HEK293 (cell line): ENCODE measurements at regions not wholly inside any gene's neighbourhood (a gene's known extent, or its start where the extent isn't known, plus 50 kb on each side); places are given as distances from the start of the nearest gene placed in this dataset.

ENCODE experiments used
- CTCF ChIA-PET: fragments of 350-600 bp; formaldehyde crosslinking; extraction: SDS; loops from one replicate; lab custom pipeline; 2021; ENCODE audit warnings: antibody characterized with exemption; lab: Yijun Ruan, JAX
- POLR2A ChIA-PET: fragments of 300-600 bp; formaldehyde crosslinking; extraction: SDS; loops from one replicate; lab custom pipeline; 2020; ENCODE audit warnings: antibody characterized with exemption, inconsistent platforms; lab: Yijun Ruan, JAX
- H3K27ac ChIP-seq: fragments of 200-500 bp; sonication (Bioruptor generic); 2 replicates; pipeline ENCODE4 v1.5.1; 2014; ENCODE audit warnings: low read depth, low read length, control low read depth, inconsistent platforms; ENCODE audit errors: extremely low read depth
- H3K36me3 ChIP-seq, 2 experiments: fragments of 200-500 bp in 1 of 2; sonication (Bioruptor generic) in 1 of 2; 1 replicate in 1 of 2; 2 replicates in 1 of 2; pipeline ENCODE4 v1.5.1; 2014 to 2017; ENCODE audit warnings: inconsistent platforms in 2 of 2, low read length in 2 of 2; ENCODE audit not compliant: control insufficient read depth in 2 of 2, insufficient read depth in 1 of 2
- H3K4me1 ChIP-seq: fragments of 200-500 bp; sonication (Bioruptor generic); 2 replicates; pipeline ENCODE4 v1.5.1; 2014; ENCODE audit warnings: mild to moderate bottlenecking, low read length, inconsistent platforms; ENCODE audit not compliant: control insufficient read depth, insufficient read depth
- H3K4me3 ChIP-seq: 2 replicates; pipeline ENCODE4 v1.5.1; 2011; ENCODE audit warnings: low read depth, mild to moderate bottlenecking, control low read depth, low read length, moderate library complexity
- H3K9me3 ChIP-seq: fragments of 200-500 bp; sonication (Bioruptor generic); 2 replicates; pipeline ENCODE4 v1.5.1; 2014; ENCODE audit warnings: low read depth, low read length, inconsistent platforms; ENCODE audit not compliant: control insufficient read depth, insufficient read depth
- FEZF1 ChIP-seq: fragments of 450-650 bp; formaldehyde crosslinking; IDR thresholded peaks from 2 replicates; pipeline ENCODE4 v1.5.1; 2016; ENCODE audit warnings: missing biosample characterization, missing genetic modification characterization
- GLI2 ChIP-seq: fragments of 450-650 bp; formaldehyde crosslinking; IDR thresholded peaks from 2 replicates; pipeline ENCODE4; 2017; ENCODE audit warnings: missing biosample characterization, missing genetic modification characterization, low read depth, borderline replicate concordance
- KLF16 ChIP-seq: fragments of 450-650 bp; formaldehyde crosslinking; IDR thresholded peaks from 2 replicates; pipeline ENCODE4 v1.5.1; 2017; ENCODE audit warnings: missing biosample characterization, missing genetic modification characterization
- PRDM2 ChIP-seq: fragments of 450-650 bp; formaldehyde crosslinking; IDR thresholded peaks from 2 replicates; pipeline ENCODE4 v1.5.1; 2016; ENCODE audit warnings: missing biosample characterization, missing genetic modification characterization, borderline replicate concordance
- RBAK ChIP-seq: fragments of 450-650 bp; formaldehyde crosslinking; IDR thresholded peaks from 2 replicates; pipeline ENCODE4 v1.5.1; 2016; ENCODE audit warnings: missing biosample characterization, missing genetic modification characterization
- REPIN1 ChIP-seq: fragments of 450-650 bp; formaldehyde crosslinking; IDR thresholded peaks from 2 replicates; pipeline ENCODE4 v1.5.1; 2017; ENCODE audit warnings: missing biosample characterization, missing genetic modification characterization, low read depth
- WT1 ChIP-seq: fragments of 450-650 bp; formaldehyde crosslinking; IDR thresholded peaks from 2 replicates; pipeline ENCODE4 v1.5.1; 2016; ENCODE audit warnings: missing biosample characterization, missing genetic modification characterization
- ZBTB21 ChIP-seq: fragments of 450-650 bp; formaldehyde crosslinking; IDR thresholded peaks from 2 replicates; pipeline ENCODE4 v1.5.1; 2017; ENCODE audit warnings: missing biosample characterization, missing genetic modification characterization
- ZFP3 ChIP-seq: fragments of 450-650 bp; formaldehyde crosslinking; IDR thresholded peaks from 2 replicates; pipeline ENCODE4 v1.5.1; 2016; ENCODE audit warnings: low read depth, missing biosample characterization, missing genetic modification characterization
- ZFP37 ChIP-seq: fragments of 450-650 bp; formaldehyde crosslinking; IDR thresholded peaks from 2 replicates; pipeline ENCODE4 v1.5.1; 2016; ENCODE audit warnings: missing biosample characterization, missing genetic modification characterization
- ZNF138 ChIP-seq: fragments of 450-650 bp; formaldehyde crosslinking; IDR thresholded peaks from 2 replicates; pipeline ENCODE4 v1.5.1; 2016; ENCODE audit warnings: missing biosample characterization, missing genetic modification characterization, borderline replicate concordance
- ZNF148 ChIP-seq: fragments of 450-650 bp; formaldehyde crosslinking; IDR thresholded peaks from 2 replicates; pipeline ENCODE4 v1.5.0; 2017; ENCODE audit warnings: missing biosample characterization, missing genetic modification characterization, borderline replicate concordance
- ZNF169 ChIP-seq: fragments of 450-650 bp; formaldehyde crosslinking; IDR thresholded peaks from 2 replicates; pipeline ENCODE4 v1.5.1; 2016; ENCODE audit warnings: missing biosample characterization, missing genetic modification characterization
- ZNF341 ChIP-seq: fragments of 450-650 bp; formaldehyde crosslinking; IDR thresholded peaks from 2 replicates; pipeline ENCODE4; 2016; ENCODE audit warnings: low read depth, missing biosample characterization, missing genetic modification characterization
- ZNF354C ChIP-seq: fragments of 450-650 bp; formaldehyde crosslinking; IDR thresholded peaks from 2 replicates; pipeline ENCODE4 v1.5.1; 2016; ENCODE audit warnings: missing biosample characterization, missing genetic modification characterization, low read depth, borderline replicate concordance
- ZNF366 ChIP-seq: fragments of 450-650 bp; formaldehyde crosslinking; conservative IDR thresholded peaks from 2 replicates; pipeline ENCODE4 v1.5.1; 2016; ENCODE audit warnings: missing biosample characterization, missing genetic modification characterization
- ZNF488 ChIP-seq: fragments of 450-650 bp; formaldehyde crosslinking; IDR thresholded peaks from 2 replicates; pipeline ENCODE4 v1.5.1; 2016; ENCODE audit warnings: missing biosample characterization, missing genetic modification characterization
- ZNF639 ChIP-seq: fragments of 450-650 bp; formaldehyde crosslinking; IDR thresholded peaks from 2 replicates; pipeline ENCODE4 v1.5.1; 2016; ENCODE audit warnings: missing biosample characterization, missing genetic modification characterization
- ZNF692 ChIP-seq: fragments of 450-650 bp; formaldehyde crosslinking; IDR thresholded peaks from 2 replicates; pipeline ENCODE4 v1.5.1; 2016; ENCODE audit warnings: missing biosample characterization, missing genetic modification characterization
- ZXDB ChIP-seq: fragments of 450-650 bp; formaldehyde crosslinking; IDR thresholded peaks from 2 replicates; pipeline ENCODE4 v1.5.1; 2016; ENCODE audit warnings: missing biosample characterization, missing genetic modification characterization

- Histone ChIP-seq H3K9me3 (no peaks in the 10 kb centered on the region), H3K27ac (no peak overlapping the region), H3K4me1 (0 out of 2 replicates have a peak, but pooled peaks cover 3% of the 10 kb centered on the region), H3K36me3 (no peaks in the 10 kb centered on the region), H3K4me3 (no peak overlapping the region)
- CTCF ChIA-PET = interaction anchor here (0.6 to 13.3 kb wide), 5 partner anchors 34 to 1194 kb away, joined by 3 to 208 read pairs (median 4); no protein-coding TSS in a partner anchor
- POLR2A ChIA-PET = no interaction called here
- TF ChIP-seq ZNF138 (tag by site-specific recombination) (no peak), ZNF169 (tag by site-specific recombination) (no peak), ZBTB21 (tag by site-specific recombination) (no peak), ZNF488 (tag by site-specific recombination) (no peak), ZNF639 (tag by site-specific recombination) (no peak), ZNF692 (tag by site-specific recombination) (no peak), REPIN1 (no peak), FEZF1 (tag by site-specific recombination) (no peak), ZFP37 (tag by site-specific recombination) (no peak), KLF16 (tag by site-specific recombination) (no peak), GLI2 (no peak), RBAK (tag by site-specific recombination) (no peak), WT1 (tag by site-specific recombination) (no peak), PRDM2 (tag by site-specific recombination) (no peak), ZFP3 (tag by site-specific recombination) (no peak), ZXDB (tag by site-specific recombination) (no peak), ZNF341 (tag by site-specific recombination) (no peak)
These were observed 168.4 kb downstream of the SOCS6 start for GRCh38 chr18:70457223-70457622.

GRCh38 chr18:70456376-70456775, 167.5 kb downstream of the SOCS6 start:
- H3K27ac ChIP-seq = no peak overlapping the region
- no peaks in the 10 kb centered on the region for H3K4me1 ChIP-seq
- H3K4me3 ChIP-seq = no peak overlapping the region
- TF ChIP-seq ZNF354C (tag by site-specific recombination) (no peak), ZNF148 (tag by site-specific recombination) (no peak), ZNF366 (tag by site-specific recombination) (no peak)
- ChIA-PET POLR2A (no interaction called here), CTCF (interaction anchor here (1.2 to 13.3 kb wide), 4 partner anchors 35 to 272 kb away, joined by 3 to 208 read pairs (median 14); no protein-coding TSS in a partner anchor)
- no peaks in the 10 kb centered on the region for H3K9me3 ChIP-seq
- H3K36me3 ChIP-seq = no peaks in the 10 kb centered on the region
